ENCODE measurements at regions not wholly inside any gene's neighbourhood (a gene's known extent, or its start where the extent isn't known, plus 50 kb on each side); places are given as distances from the start of the nearest gene placed in this dataset.
"Not testable (repeated sequence)": the region's sequence is repeated elsewhere in the genome, so short reads cannot be mapped to it uniquely, and the experiment has no call there.

GRCh38 chr7:91357379-91357778, 93.1 kb downstream of the FZD1 start:
- no peak for DNase-seq

GRCh38 chr7:91357901-91358300, 93.7 kb downstream of the FZD1 start:
- no peak for DNase-seq

GRCh38 chr7:91358303-91358702, 94.1 kb downstream of the FZD1 start:
- no peak for DNase-seq

- not testable (repeated sequence) for DNase-seq
Observed at GRCh38 chr7:91365097-91365496, 100.9 kb downstream of the FZD1 start.

GRCh38 chr7:91366091-91366490, 101.9 kb downstream of the FZD1 start:
- DNase-seq = no peak

- no peak for DNase-seq
Observed at GRCh38 chr7:91367812-91368578, 103.8 kb downstream of the FZD1 start.

- no peak for DNase-seq
Observed at GRCh38 chr7:91372323-91372722, 108.1 kb downstream of the FZD1 start.

GRCh38 chr7:91373111-91373800, 109.0 kb downstream of the FZD1 start:
- DNase-seq = no peak

GRCh38 chr7:91374321-91374989, 110.2 kb downstream of the FZD1 start:
- no peak for DNase-seq

- DNase-seq = no peak
Observed at GRCh38 chr7:91375378-91375777, 111.1 kb downstream of the FZD1 start.

GRCh38 chr7:91378131-91378530, 113.9 kb downstream of the FZD1 start:
- DNase-seq = no peak

- DNase-seq = no peak
Observed at GRCh38 chr7:91379236-91379635, 115.0 kb downstream of the FZD1 start.

GRCh38 chr7:91379991-91380390, 115.8 kb downstream of the FZD1 start:
- no peak for DNase-seq

GRCh38 chr7:91383053-91383904, 119.0 kb downstream of the FZD1 start:
- DNase-seq = no peak

GRCh38 chr7:91383905-91384274, 119.7 kb downstream of the FZD1 start:
- no peak for DNase-seq

- DNase-seq = not testable (repeated sequence)
Observed at GRCh38 chr7:91394757-91395156, 130.5 kb downstream of the FZD1 start.

GRCh38 chr7:91395313-91395712, 131.1 kb downstream of the FZD1 start:
- not testable (repeated sequence) for DNase-seq

- DNase-seq = no peak
Observed at GRCh38 chr7:91397096-91397495, 132.9 kb downstream of the FZD1 start.

GRCh38 chr7:91397612-91398011, 133.4 kb downstream of the FZD1 start:
- no peak for DNase-seq

GRCh38 chr7:91398341-91398740, 134.1 kb downstream of the FZD1 start:
- DNase-seq = no peak

- DNase-seq = no peak
Observed at GRCh38 chr7:91405092-91405788, 141.0 kb downstream of the FZD1 start.

GRCh38 chr7:91405873-91406272, 141.6 kb downstream of the FZD1 start:
- not testable (repeated sequence) for DNase-seq
